RWPE1 (cell line): ENCODE measurements at regions not wholly inside any gene's neighbourhood (a gene's known extent, or its start where the extent isn't known, plus 50 kb on each side); places are given as distances from the start of the nearest gene placed in this dataset.

Experiments used
- CTCF ChIA-PET: fragments of 350-600 bp; sonication (Branson Sonifier 250); formaldehyde crosslinking; extraction: SDS; loops from one replicate; lab custom pipeline; 2021; lab: Yijun Ruan, JAX
- POLR2A ChIA-PET: fragments of 400-600 bp; formaldehyde crosslinking; extraction: SDS; loops from one replicate; lab custom pipeline; 2020; ENCODE audit warnings: antibody characterized with exemption; ENCODE audit not compliant: low non-redundant PET; lab: Yijun Ruan, JAX
- DNase-seq: peaks from one replicate; pipeline ENCODE4 v3.0.0; 2012; ENCODE audit warnings: low spot score
- H3K27ac ChIP-seq: fragments of 450-650 bp; 2 replicates; pipeline ENCODE4 v1.5.1; 2017
- CTCF ChIP-seq: fragments of 450-650 bp; conservative IDR thresholded peaks from 2 replicates; pipeline ENCODE4 v1.5.1; 2017; ENCODE audit warnings: low read depth, mild to moderate bottlenecking

- ChIA-PET POLR2A (no interaction called here), CTCF (no interaction called here)
- TF ChIP-seq CTCF: no peak
- H3K27ac ChIP-seq: no peak overlapping the region
- DNase-seq: no peak
These were observed 175.1 kb downstream of the MFSD1 start for GRCh38 chr3:158976966-158977365.

GRCh38 chr3:158977497-158977896, 175.6 kb downstream of the MFSD1 start:
- POLR2A ChIA-PET: no interaction called here
- no peak for DNase-seq
- CTCF ChIA-PET: no interaction called here
- no peak overlapping the region for H3K27ac ChIP-seq
- TF ChIP-seq CTCF: no peak

- POLR2A ChIA-PET: no interaction called here
- no peak for DNase-seq
- H3K27ac ChIP-seq: no peak overlapping the region
- no peak for TF ChIP-seq CTCF
- CTCF ChIA-PET: no interaction called here
These were observed 181.6 kb downstream of the MFSD1 start for GRCh38 chr3:158983216-158984099.

GRCh38 chr3:158991146-158991705, 189.4 kb downstream of the MFSD1 start:
- DNase-seq: no peak
- no peak for TF ChIP-seq CTCF
- no peak overlapping the region for H3K27ac ChIP-seq
- POLR2A ChIA-PET: no interaction called here
- CTCF ChIA-PET: interaction anchor here (0.6 kb wide), 1 partner anchor 1146 kb away, joined by 3 read pairs; no protein-coding TSS in a partner anchor

GRCh38 chr3:158992463-158992862, 190.6 kb downstream of the MFSD1 start:
- no peak for TF ChIP-seq CTCF
- no peak overlapping the region for H3K27ac ChIP-seq
- DNase-seq: no peak
- ChIA-PET CTCF (no interaction called here), POLR2A (no interaction called here)

GRCh38 chr3:158994386-158994785, 192.5 kb downstream of the MFSD1 start:
- no peak for DNase-seq
- ChIA-PET CTCF (no interaction called here), POLR2A (no interaction called here)
- no peak overlapping the region for H3K27ac ChIP-seq
- no peak for TF ChIP-seq CTCF
